Keratinocyte (primary cell): ENCODE measurements at regions not wholly inside any gene's neighbourhood (a gene's known extent, or its start where the extent isn't known, plus 50 kb on each side); places are given as distances from the start of the nearest gene placed in this dataset.

Source experiments
- EZH2 ChIP-seq: IDR thresholded peaks from one replicate; pipeline ENCODE4 v1.6.1; 2012; ENCODE audit warnings: inconsistent platforms, mild to moderate bottlenecking, low read length, moderate library complexity
- TF ChIP-seq, protein P1 (sequence below), 3 experiments: IDR thresholded peaks in 1 of 3; conservative IDR thresholded peaks in 1 of 3; optimal IDR thresholded peaks in 1 of 3; 2 replicates in 2 of 3; 3 replicates in 1 of 3; pipeline versions ENCODE3 to v1.5.1; 2011; ENCODE audit warnings: low read length in 3 of 3, mild to moderate bottlenecking in 3 of 3, moderate library complexity in 2 of 3, control low read depth in 1 of 3, inconsistent platforms in 1 of 3; ENCODE audit not compliant: insufficient read depth in 2 of 3; ENCODE audit errors: extremely low read depth in 1 of 3

DNA sequence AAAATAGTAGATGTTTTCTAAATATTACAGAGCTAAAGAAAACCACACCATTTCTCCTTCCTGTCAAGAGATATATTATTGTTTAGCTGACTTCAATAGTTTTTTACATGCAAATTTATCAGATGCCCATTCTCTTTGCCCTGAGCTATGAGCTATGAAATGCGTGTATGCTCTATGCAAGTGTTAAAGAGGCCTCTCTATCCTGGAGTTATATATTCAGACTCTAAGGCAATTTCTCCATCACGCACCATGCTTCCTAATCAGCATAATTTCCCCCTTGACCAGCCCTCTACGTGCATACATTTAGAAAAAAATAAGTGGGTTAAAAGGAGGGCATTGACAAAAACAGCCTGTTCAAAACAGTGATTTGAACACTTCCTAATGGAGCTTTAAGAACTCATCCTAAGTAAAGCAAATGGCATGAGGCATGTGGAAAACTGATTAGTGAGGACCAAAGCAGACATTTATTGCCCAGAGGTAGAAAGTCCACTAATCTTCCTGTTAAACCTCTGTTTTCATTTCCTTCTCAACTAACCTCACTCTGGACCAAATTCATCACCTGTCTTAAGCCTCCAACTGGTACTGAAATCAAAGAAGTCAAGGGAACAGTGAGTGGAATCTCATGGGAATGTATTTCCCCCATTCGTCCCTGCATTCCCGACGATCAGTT lies 565.8 kb upstream of the PKN2 start:
- TF ChIP-seq, protein P1, sequence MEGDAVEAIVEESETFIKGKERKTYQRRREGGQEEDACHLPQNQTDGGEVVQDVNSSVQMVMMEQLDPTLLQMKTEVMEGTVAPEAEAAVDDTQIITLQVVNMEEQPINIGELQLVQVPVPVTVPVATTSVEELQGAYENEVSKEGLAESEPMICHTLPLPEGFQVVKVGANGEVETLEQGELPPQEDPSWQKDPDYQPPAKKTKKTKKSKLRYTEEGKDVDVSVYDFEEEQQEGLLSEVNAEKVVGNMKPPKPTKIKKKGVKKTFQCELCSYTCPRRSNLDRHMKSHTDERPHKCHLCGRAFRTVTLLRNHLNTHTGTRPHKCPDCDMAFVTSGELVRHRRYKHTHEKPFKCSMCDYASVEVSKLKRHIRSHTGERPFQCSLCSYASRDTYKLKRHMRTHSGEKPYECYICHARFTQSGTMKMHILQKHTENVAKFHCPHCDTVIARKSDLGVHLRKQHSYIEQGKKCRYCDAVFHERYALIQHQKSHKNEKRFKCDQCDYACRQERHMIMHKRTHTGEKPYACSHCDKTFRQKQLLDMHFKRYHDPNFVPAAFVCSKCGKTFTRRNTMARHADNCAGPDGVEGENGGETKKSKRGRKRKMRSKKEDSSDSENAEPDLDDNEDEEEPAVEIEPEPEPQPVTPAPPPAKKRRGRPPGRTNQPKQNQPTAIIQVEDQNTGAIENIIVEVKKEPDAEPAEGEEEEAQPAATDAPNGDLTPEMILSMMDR (optimal IDR thresholded peaks at IDR 0.05 in 1 of 3, IDR thresholded peaks at IDR 0.05 in 1 of 3, conservative IDR thresholded peaks at IDR 0.05 in 1 of 3; ENCODE audit: extremely low read depth in 1 of 3, insufficient read depth in 2 of 3, low read length in 3 of 3) = no peak
- TF ChIP-seq EZH2 = no peak
